ENCODE measurements at regions not wholly inside any gene's neighbourhood (a gene's known extent, or its start where the extent isn't known, plus 50 kb on each side); places are given as distances from the start of the nearest gene placed in this dataset.
"Not testable (repeated sequence)": the region's sequence is repeated elsewhere in the genome, so short reads cannot be mapped to it uniquely, and the experiment has no call there.

- DNase-seq (ENCODE audit: extremely low read depth, low read depth) = no peak
- H3K4me3 ChIP-seq (replicated peaks; ENCODE audit: low read depth, low read length) = peak overlapping the region; percentile 59
- no peak for TF ChIP-seq CTCF (IDR thresholded peaks at IDR 0.05; ENCODE audit: low read depth, low read length, missing control alignments)
These were observed 91.4 kb upstream of the ARID1B start for GRCh38 chr6:156685823-156686222.

- DNase-seq (ENCODE audit: extremely low read depth, low read depth) = no peak
- no peak overlapping the region for H3K4me3 ChIP-seq (replicated peaks; ENCODE audit: low read depth, low read length)
- TF ChIP-seq CTCF (IDR thresholded peaks at IDR 0.05; ENCODE audit: low read depth, low read length, missing control alignments) = no peak
These were observed 93.4 kb upstream of the ARID1B start for GRCh38 chr6:156683821-156684220.

- TF ChIP-seq CTCF (IDR thresholded peaks at IDR 0.05; ENCODE audit: low read depth, low read length, missing control alignments) = no peak
- DNase-seq (ENCODE audit: extremely low read depth, low read depth) = no peak
- no peak overlapping the region for H3K4me3 ChIP-seq (replicated peaks; ENCODE audit: low read depth, low read length)
These were observed 100.5 kb upstream of the ARID1B start for GRCh38 chr6:156676721-156677120.

- no peak for DNase-seq (ENCODE audit: extremely low read depth, low read depth)
- no peak overlapping the region for H3K4me3 ChIP-seq (replicated peaks; ENCODE audit: low read depth, low read length)
- TF ChIP-seq CTCF (IDR thresholded peaks at IDR 0.05; ENCODE audit: low read depth, low read length, missing control alignments) = no peak
These were observed 103.0 kb upstream of the ARID1B start for GRCh38 chr6:156674197-156674596.

GRCh38 chr6:156670097-156670496, 107.1 kb upstream of the ARID1B start:
- not testable (repeated sequence) for DNase-seq (ENCODE audit: extremely low read depth, low read depth)

GRCh38 chr6:156662025-156662445, 115.1 kb upstream of the ARID1B start:
- peak; percentile 58 for DNase-seq (ENCODE audit: extremely low read depth, low read depth)
- H3K4me3 ChIP-seq (replicated peaks; ENCODE audit: low read depth, low read length) = no peak overlapping the region
- TF ChIP-seq CTCF (IDR thresholded peaks at IDR 0.05; ENCODE audit: low read depth, low read length, missing control alignments) = peak; percentile 73

More at GRCh38 chr6:156670097-156670496, 107.1 kb upstream of the ARID1B start:
- not testable (repeated sequence) for H3K4me3 ChIP-seq (replicated peaks; ENCODE audit: low read depth, low read length)

GRCh38 chr6:156660389-156660788, 116.8 kb upstream of the ARID1B start:
- TF ChIP-seq CTCF (IDR thresholded peaks at IDR 0.05; ENCODE audit: low read depth, low read length, missing control alignments) = no peak
- DNase-seq (ENCODE audit: extremely low read depth, low read depth) = no peak
- H3K4me3 ChIP-seq (replicated peaks; ENCODE audit: low read depth, low read length) = no peak overlapping the region
